ENCODE measurements at regions not wholly inside any gene's neighbourhood (a gene's known extent, or its start where the extent isn't known, plus 50 kb on each side); places are given as distances from the start of the nearest gene placed in this dataset.
"Not testable (repeated sequence)": the region's sequence is repeated elsewhere in the genome, so short reads cannot be mapped to it uniquely, and the experiment has no call there.

GRCh38 chr3:164832216-164832615, 246.1 kb downstream of the SI start:
- no peak for TF ChIP-seq CTCF (IDR thresholded peaks at IDR 0.05; ENCODE audit: extremely low read depth, insufficient read depth, missing control alignments)
- in situ Hi-C loops (cut with MboI; ENCODE audit: low pct_unique_long_range_greater_than_20kb, low sequenced_read_pairs, unreplicated experiment), result no loop called here
- DNase-seq (ENCODE audit: low spot score), result no peak

- no peak for TF ChIP-seq CTCF (IDR thresholded peaks at IDR 0.05; ENCODE audit: extremely low read depth, insufficient read depth, missing control alignments)
- in situ Hi-C loops (cut with MboI; ENCODE audit: low pct_unique_long_range_greater_than_20kb, low sequenced_read_pairs, unreplicated experiment), result no loop called here
- DNase-seq (ENCODE audit: low spot score), result no peak
These were observed 260.0 kb downstream of the SI start for GRCh38 chr3:164818318-164818717.

- DNase-seq (ENCODE audit: low spot score), result no peak
- in situ Hi-C loops (cut with MboI; ENCODE audit: low pct_unique_long_range_greater_than_20kb, low sequenced_read_pairs, unreplicated experiment), result no loop called here
- no peak for TF ChIP-seq CTCF (IDR thresholded peaks at IDR 0.05; ENCODE audit: extremely low read depth, insufficient read depth, missing control alignments)
These were observed 264.2 kb downstream of the SI start for GRCh38 chr3:164814106-164814505.

GRCh38 chr3:164812042-164812441, 266.3 kb downstream of the SI start:
- no peak for TF ChIP-seq CTCF (IDR thresholded peaks at IDR 0.05; ENCODE audit: extremely low read depth, insufficient read depth, missing control alignments)
- in situ Hi-C loops (cut with MboI; ENCODE audit: low pct_unique_long_range_greater_than_20kb, low sequenced_read_pairs, unreplicated experiment), result no loop called here
- no peak for DNase-seq (ENCODE audit: low spot score)

- no peak for DNase-seq (ENCODE audit: low spot score)
- no peak for TF ChIP-seq CTCF (IDR thresholded peaks at IDR 0.05; ENCODE audit: extremely low read depth, insufficient read depth, missing control alignments)
- in situ Hi-C loops (cut with MboI; ENCODE audit: low pct_unique_long_range_greater_than_20kb, low sequenced_read_pairs, unreplicated experiment), result no loop called here
These were observed 272.1 kb downstream of the SI start for GRCh38 chr3:164806188-164806587.

- no peak for TF ChIP-seq CTCF (IDR thresholded peaks at IDR 0.05; ENCODE audit: extremely low read depth, insufficient read depth, missing control alignments)
- in situ Hi-C loops (cut with MboI; ENCODE audit: low pct_unique_long_range_greater_than_20kb, low sequenced_read_pairs, unreplicated experiment), result no loop called here
- no peak for DNase-seq (ENCODE audit: low spot score)
These were observed 284.2 kb downstream of the SI start for GRCh38 chr3:164794099-164794498.

GRCh38 chr3:164791263-164791662, 287.0 kb downstream of the SI start:
- TF ChIP-seq CTCF (IDR thresholded peaks at IDR 0.05; ENCODE audit: extremely low read depth, insufficient read depth, missing control alignments), result no peak
- in situ Hi-C loops (cut with MboI; ENCODE audit: low pct_unique_long_range_greater_than_20kb, low sequenced_read_pairs, unreplicated experiment), result no loop called here
- DNase-seq (ENCODE audit: low spot score), result no peak

- in situ Hi-C loops (cut with MboI; ENCODE audit: low pct_unique_long_range_greater_than_20kb, low sequenced_read_pairs, unreplicated experiment); DNase-seq (ENCODE audit: low spot score): not testable (repeated sequence)
These were observed 293.9 kb downstream of the SI start for GRCh38 chr3:164784407-164784806.

Measured in GM13977 (cell line).